ENCODE measurements at regions not wholly inside any gene's neighbourhood (a gene's known extent, or its start where the extent isn't known, plus 50 kb on each side); places are given as distances from the start of the nearest gene placed in this dataset.

DNA sequence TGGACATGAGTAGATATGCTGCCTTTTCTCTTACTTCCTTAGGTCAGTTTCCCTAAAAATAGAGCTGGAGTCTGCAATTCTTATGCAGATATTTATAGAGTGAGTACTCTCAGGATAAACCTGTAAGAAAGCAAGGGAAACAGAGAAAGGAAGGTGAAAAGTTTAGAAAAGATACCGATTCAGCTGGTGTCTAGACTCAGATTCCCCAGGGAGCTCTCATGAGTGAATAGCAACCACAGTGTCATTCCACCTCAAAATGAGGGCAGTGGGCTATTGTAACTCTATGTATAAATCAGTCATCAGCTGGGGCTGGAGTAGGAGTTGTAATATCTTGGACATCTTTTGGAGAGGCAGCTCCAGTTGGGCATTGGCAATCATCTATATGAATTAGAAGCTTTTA, 1485.1 kb upstream of the TMEFF2 start:
- intact Hi-C loops (cut with micrococcal nuclease), result no loop called here

GRCh38 chr2:193670478-193670877, 1475.7 kb upstream of the TMEFF2 start:
- Mint-ChIP-seq H3K36me3 (ENCODE audit: low read depth) (no peaks in the 10 kb centered on the region), H3K9me3 (no peaks in the 10 kb centered on the region), H3K27ac (no peak overlapping the region), H3K27me3 (no peaks in the 10 kb centered on the region), H3K4me1 (no peaks in the 10 kb centered on the region), H3K4me3 (no peak overlapping the region)
- ATAC-seq (ENCODE audit: low read depth) (no peak), DNase-seq (no peak)
- intact Hi-C loops (cut with micrococcal nuclease), result loop anchor here (5.0 kb wide), 1 partner anchor 1092 kb away; no protein-coding TSS in a partner anchor
- TF ChIP-seq, protein P1, sequence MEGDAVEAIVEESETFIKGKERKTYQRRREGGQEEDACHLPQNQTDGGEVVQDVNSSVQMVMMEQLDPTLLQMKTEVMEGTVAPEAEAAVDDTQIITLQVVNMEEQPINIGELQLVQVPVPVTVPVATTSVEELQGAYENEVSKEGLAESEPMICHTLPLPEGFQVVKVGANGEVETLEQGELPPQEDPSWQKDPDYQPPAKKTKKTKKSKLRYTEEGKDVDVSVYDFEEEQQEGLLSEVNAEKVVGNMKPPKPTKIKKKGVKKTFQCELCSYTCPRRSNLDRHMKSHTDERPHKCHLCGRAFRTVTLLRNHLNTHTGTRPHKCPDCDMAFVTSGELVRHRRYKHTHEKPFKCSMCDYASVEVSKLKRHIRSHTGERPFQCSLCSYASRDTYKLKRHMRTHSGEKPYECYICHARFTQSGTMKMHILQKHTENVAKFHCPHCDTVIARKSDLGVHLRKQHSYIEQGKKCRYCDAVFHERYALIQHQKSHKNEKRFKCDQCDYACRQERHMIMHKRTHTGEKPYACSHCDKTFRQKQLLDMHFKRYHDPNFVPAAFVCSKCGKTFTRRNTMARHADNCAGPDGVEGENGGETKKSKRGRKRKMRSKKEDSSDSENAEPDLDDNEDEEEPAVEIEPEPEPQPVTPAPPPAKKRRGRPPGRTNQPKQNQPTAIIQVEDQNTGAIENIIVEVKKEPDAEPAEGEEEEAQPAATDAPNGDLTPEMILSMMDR (IDR thresholded peaks at IDR 0.05), result no peak
- CTCF ChIA-PET, result no interaction called here
- POLR2A ChIA-PET, result no interaction called here

More for the DNA sequence above, 1485.1 kb upstream of the TMEFF2 start:
- Mint-ChIP-seq H3K4me1 (peaks cover 2% of the 10 kb centered on the region), H3K27ac (no peak overlapping the region), H3K9me3 (no peaks in the 10 kb centered on the region), H3K27me3 (no peaks in the 10 kb centered on the region), H3K4me3 (no peak overlapping the region), H3K36me3 (ENCODE audit: low read depth) (no peaks in the 10 kb centered on the region)
- ATAC-seq (ENCODE audit: low read depth), result no peak
- TF ChIP-seq, protein P1 (IDR thresholded peaks at IDR 0.05), result no peak
- no peak for DNase-seq
- ChIA-PET POLR2A (no interaction called here), CTCF (no interaction called here)

GRCh38 chr2:193668557-193669323, 1474.0 kb upstream of the TMEFF2 start:
- H3K36me3 Mint-ChIP-seq (ENCODE audit: low read depth), result no peaks in the 10 kb centered on the region
- POLR2A ChIA-PET, result no interaction called here
- intact Hi-C loops (cut with micrococcal nuclease), result no loop called here
- no peaks in the 10 kb centered on the region for H3K27me3 Mint-ChIP-seq
- H3K27ac Mint-ChIP-seq, result no peak overlapping the region
- no peaks in the 10 kb centered on the region for H3K4me1 Mint-ChIP-seq
- H3K4me3 Mint-ChIP-seq, result no peak overlapping the region
- DNase-seq, result no peak
- no peaks in the 10 kb centered on the region for H3K9me3 Mint-ChIP-seq
- CTCF ChIA-PET, result no interaction called here
- ATAC-seq (ENCODE audit: low read depth), result no peak
- TF ChIP-seq, protein P1 (IDR thresholded peaks at IDR 0.05), result no peak

DNA sequence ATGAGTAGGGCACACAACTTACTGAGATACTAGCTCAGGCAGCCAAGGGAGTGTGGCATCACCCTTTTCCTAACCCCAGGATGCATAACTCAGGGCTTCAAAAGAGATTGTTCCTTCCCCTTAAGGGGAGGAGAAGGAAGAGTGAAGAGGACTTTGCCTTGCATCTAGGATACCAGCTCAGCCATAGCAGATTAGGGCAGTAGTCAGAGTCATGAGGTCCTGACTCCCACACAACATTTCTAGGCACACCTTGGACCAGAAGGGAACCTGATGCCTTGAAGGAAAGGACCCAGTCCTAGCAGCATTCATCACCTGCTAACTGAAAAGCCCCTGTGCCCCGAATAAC, 1433.2 kb upstream of the TMEFF2 start:
- intact Hi-C loops (cut with micrococcal nuclease), result no loop called here
- Mint-ChIP-seq H3K4me3 (no peak overlapping the region), H3K4me1 (no peaks in the 10 kb centered on the region), H3K27me3 (no peaks in the 10 kb centered on the region), H3K27ac (no peak overlapping the region), H3K9me3 (no peaks in the 10 kb centered on the region), H3K36me3 (ENCODE audit: low read depth) (no peaks in the 10 kb centered on the region)
- ChIA-PET CTCF (no interaction called here), POLR2A (no interaction called here)
- DNase-seq (no peak), ATAC-seq (ENCODE audit: low read depth) (no peak)
- TF ChIP-seq, protein P1 (IDR thresholded peaks at IDR 0.05), result no peak

DNA sequence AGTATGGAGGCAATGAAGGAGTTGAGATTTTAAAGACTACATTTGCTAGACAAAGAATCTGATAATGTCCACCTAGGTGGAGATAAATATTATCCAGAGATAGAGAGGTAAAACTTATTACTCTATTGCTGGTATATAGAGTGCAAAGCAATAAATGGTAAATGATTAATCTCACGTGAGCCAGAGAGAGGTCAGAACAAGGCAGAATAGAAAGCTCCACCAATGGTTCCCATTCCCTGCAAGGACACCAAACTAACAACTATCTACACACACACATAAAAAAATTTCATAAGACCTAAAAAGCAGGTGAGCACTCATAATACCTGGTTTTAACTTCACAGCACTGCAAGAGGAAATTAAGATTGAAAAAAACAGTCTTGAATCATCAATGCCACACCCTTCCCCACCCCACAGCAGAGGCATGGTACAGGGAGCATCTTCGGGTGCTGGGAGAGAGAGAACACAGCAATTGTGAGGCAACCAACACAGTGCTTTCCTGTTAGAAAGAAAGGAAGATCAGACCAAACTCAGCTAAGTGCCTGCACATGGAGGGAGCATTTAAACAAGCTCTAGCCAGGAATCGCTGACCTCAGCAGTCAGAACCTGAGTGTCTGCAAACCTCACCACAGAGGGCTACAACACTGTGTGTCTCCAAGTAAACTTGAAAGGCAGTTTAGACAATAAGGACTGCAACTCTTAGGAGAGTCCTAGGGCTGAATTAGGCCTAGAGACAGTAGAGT, 1432.6 kb upstream of the TMEFF2 start:
- H3K9me3 Mint-ChIP-seq, result no peaks in the 10 kb centered on the region
- ATAC-seq (ENCODE audit: low read depth), result no peak
- CTCF ChIA-PET, result no interaction called here
- H3K4me3 Mint-ChIP-seq, result no peak overlapping the region
- no peaks in the 10 kb centered on the region for H3K4me1 Mint-ChIP-seq
- TF ChIP-seq, protein P1 (IDR thresholded peaks at IDR 0.05), result no peak
- intact Hi-C loops (cut with micrococcal nuclease), result no loop called here
- H3K27ac Mint-ChIP-seq, result no peak overlapping the region
- H3K27me3 Mint-ChIP-seq, result no peaks in the 10 kb centered on the region
- POLR2A ChIA-PET, result no interaction called here
- no peak for DNase-seq
- H3K36me3 Mint-ChIP-seq (ENCODE audit: low read depth), result no peaks in the 10 kb centered on the region
